ENCODE measurements at regions not wholly inside any gene's neighbourhood (a gene's known extent, or its start where the extent isn't known, plus 50 kb on each side); places are given as distances from the start of the nearest gene placed in this dataset.

DNA sequence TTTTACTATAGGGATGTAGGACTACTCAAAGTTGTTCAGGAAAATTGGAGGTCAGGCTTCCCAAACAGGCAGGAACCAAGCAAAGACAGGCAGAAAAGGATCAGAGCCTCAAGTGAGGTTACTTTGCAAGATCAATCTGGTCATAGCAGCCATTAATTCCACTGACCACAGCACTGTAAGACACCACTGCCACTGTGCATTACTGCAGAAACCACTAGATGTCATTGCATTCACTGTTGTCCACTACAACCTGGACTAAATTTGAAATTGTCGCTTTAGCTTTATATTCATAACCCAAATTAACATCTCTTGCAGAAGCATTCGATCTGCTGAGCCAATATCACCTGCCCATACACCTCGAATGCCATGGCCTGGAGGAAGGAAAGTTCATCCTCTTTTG, 126.9 kb upstream of the UFL1 start (continued):
- TF ChIP-seq RAD21 (IDR thresholded peaks at IDR 0.05 in 1 of 2, conservative IDR thresholded peaks at IDR 0.05 in 1 of 2; ENCODE audit: low read depth in 2 of 2, low read length in 2 of 2) (peak; percentile 38 to 52), EGR1 (IDR thresholded peaks at IDR 0.05; ENCODE audit: borderline replicate concordance, low read depth, low read length) (no peak), TCF12 (IDR thresholded peaks at IDR 0.05; ENCODE audit: low read depth, low read length) (no peak), RFX5 (IDR thresholded peaks at IDR 0.05; ENCODE audit: borderline replicate concordance, low read depth, low read length) (no peak), SP1 (IDR thresholded peaks at IDR 0.05; ENCODE audit: low read depth, low read length) (no peak), MAFK (IDR thresholded peaks at IDR 0.05; ENCODE audit: low read depth, low read length) (no peak)
